Smooth muscle cell (in vitro differentiated cells): ENCODE measurements at regions not wholly inside any gene's neighbourhood (a gene's known extent, or its start where the extent isn't known, plus 50 kb on each side); places are given as distances from the start of the nearest gene placed in this dataset.

Experiments
- DNase-seq: peaks from one replicate; lab custom pipeline; 2025; ENCODE audit not compliant: unreplicated experiment; lab: John Stamatoyannopoulos, UW
- H2AFZ ChIP-seq: fragments of 200-600 bp; sonication (generic); 2 replicates; pipeline ENCODE4 v1.6.0; 2016; ENCODE audit warnings: antibody characterized with exemption, low read depth, mild to moderate bottlenecking
- H3F3A ChIP-seq: fragments of 200-600 bp; sonication (generic); 2 replicates; pipeline ENCODE4 v1.6.0; 2017; ENCODE audit warnings: antibody characterized with exemption, low read depth
- H3K27ac ChIP-seq: fragments of 200-600 bp; sonication (generic); 2 replicates; pipeline ENCODE4 v1.5.1; 2016; ENCODE audit warnings: low read depth, mild to moderate bottlenecking
- H3K27me3 ChIP-seq: fragments of 200-600 bp; sonication (generic); 2 replicates; pipeline ENCODE4 v1.6.1; 2016; ENCODE audit warnings: low read depth, mild to moderate bottlenecking
- H3K36me3 ChIP-seq: fragments of 200-600 bp; sonication (generic); 2 replicates; pipeline ENCODE4 v1.5.1; 2016; ENCODE audit warnings: low read depth
- H3K4me1 ChIP-seq: fragments of 200-600 bp; sonication (generic); 2 replicates; pipeline ENCODE4 v1.5.1; 2016; ENCODE audit warnings: low read depth
- H3K4me2 ChIP-seq: fragments of 200-600 bp; sonication (generic); 2 replicates; pipeline ENCODE4 v1.6.0; 2016; ENCODE audit warnings: mild to moderate bottlenecking
- H3K4me3 ChIP-seq: fragments of 200-600 bp; sonication (generic); 2 replicates; pipeline ENCODE4 v1.5.1; 2016; ENCODE audit warnings: mild to moderate bottlenecking
- H3K79me2 ChIP-seq: fragments of 200-600 bp; sonication (generic); 2 replicates; pipeline ENCODE4 v1.6.0; 2016; ENCODE audit warnings: low read depth, mild to moderate bottlenecking
- H3K9ac ChIP-seq: fragments of 200-600 bp; sonication (generic); 2 replicates; pipeline ENCODE4 v1.6.0; 2016; ENCODE audit warnings: low read depth
- H3K9me3 ChIP-seq: fragments of 200-600 bp; sonication (generic); replicated peaks from 2 replicates; pipeline ENCODE4 v1.5.1; 2016; ENCODE audit warnings: low read depth
- H4K20me1 ChIP-seq: fragments of 200-600 bp; sonication (generic); 2 replicates; pipeline ENCODE4 v1.6.0; 2016; ENCODE audit warnings: low read depth
- WGBS: methylation state at CpG from one replicate; pipeline ENCODE4 v1.1.7; 2016; ENCODE audit warnings: low lambda C conversion rate; 5-methylcytosine and 5-hydroxymethylcytosine counted together
- TF ChIP-seq, protein P1 (sequence below): fragments of 200-600 bp; sonication (generic); IDR thresholded peaks from 2 replicates; pipeline ENCODE4 v1.5.1; 2017; ENCODE audit warnings: borderline replicate concordance, mild to moderate bottlenecking, antibody characterized with exemption; ENCODE audit not compliant: insufficient read depth, poor library complexity, severe bottlenecking

DNA sequence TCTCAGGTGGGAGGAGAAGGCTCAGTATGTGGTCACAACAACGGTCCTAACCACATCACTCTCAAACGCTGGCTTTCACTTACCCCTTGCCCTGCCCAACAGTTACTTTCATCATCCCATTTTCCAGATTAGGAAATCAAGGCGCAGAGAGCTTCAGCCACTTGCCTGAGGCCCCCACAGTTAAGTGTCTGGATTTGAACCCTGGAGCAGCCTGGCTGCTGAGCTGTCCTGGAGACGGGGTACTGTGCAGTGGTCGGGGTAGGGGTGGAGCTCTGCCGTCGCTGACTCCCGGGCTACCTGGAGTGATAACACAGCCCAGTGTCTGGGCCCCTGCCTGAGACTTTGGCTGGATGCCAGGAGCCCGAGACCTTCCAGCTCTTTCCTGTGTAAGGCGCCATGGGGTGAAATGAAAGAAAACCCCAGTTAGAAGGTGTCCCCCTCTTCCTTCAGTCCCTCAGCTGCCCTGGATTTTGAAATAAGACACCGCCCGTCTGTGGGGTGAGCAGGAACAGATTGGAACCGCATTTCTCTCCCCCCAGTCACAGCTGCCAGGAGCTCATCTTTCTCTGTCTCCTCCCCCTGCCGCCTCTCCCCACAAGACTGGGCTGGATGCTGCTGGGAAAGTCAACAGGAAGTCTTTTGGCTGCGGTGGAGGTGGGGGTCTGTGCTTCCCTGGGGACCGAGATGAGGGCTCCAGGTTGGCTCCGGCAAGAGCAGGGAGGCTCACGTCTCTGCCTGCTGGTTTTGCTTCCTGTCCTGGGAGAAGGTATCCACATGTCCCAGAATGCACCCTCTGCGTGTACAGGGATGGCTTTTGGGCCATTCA is 280.2 kb downstream of the SEC14L1 start:
- Histone ChIP-seq H3K27me3 (no peaks in the 10 kb centered on the region), H3K4me3 (no peak overlapping the region), H4K20me1 (peaks cover 100% of the 10 kb centered on the region), H3K4me2 (peak overlapping the region; percentile 61), H3F3A (peaks cover 8% of the 10 kb centered on the region), H2AFZ (no peak overlapping the region), H3K9ac (no peak overlapping the region), H3K79me2 (peaks cover 84% of the 10 kb centered on the region), H3K36me3 (no peaks in the 10 kb centered on the region), H3K27ac (peak overlapping the region; percentile 77), H3K4me1 (peaks cover 43% of the 10 kb centered on the region), H3K9me3 (no peaks in the 10 kb centered on the region)
- TF ChIP-seq, protein P1, sequence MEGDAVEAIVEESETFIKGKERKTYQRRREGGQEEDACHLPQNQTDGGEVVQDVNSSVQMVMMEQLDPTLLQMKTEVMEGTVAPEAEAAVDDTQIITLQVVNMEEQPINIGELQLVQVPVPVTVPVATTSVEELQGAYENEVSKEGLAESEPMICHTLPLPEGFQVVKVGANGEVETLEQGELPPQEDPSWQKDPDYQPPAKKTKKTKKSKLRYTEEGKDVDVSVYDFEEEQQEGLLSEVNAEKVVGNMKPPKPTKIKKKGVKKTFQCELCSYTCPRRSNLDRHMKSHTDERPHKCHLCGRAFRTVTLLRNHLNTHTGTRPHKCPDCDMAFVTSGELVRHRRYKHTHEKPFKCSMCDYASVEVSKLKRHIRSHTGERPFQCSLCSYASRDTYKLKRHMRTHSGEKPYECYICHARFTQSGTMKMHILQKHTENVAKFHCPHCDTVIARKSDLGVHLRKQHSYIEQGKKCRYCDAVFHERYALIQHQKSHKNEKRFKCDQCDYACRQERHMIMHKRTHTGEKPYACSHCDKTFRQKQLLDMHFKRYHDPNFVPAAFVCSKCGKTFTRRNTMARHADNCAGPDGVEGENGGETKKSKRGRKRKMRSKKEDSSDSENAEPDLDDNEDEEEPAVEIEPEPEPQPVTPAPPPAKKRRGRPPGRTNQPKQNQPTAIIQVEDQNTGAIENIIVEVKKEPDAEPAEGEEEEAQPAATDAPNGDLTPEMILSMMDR = no peak
- WGBS = 34% methylated on average over 19 of the region's 19 CpGs
- DNase-seq = no peak

DNA sequence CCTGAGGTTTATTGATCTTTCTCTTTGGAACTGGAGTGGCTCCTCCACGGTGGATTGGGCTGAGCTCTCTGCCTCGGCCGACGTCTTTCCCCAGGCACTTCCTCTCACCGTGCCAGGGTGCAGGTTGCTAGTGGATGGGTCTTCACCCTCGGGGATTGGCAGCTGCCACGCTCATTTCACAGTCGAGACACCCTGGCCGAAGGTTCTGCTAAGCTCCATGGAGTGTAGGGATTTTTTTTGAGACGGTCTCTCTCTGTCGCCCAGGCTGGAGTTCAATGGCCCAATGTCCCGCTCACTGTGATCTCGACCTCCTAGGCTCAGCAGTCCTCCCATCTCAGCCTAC is 280.8 kb downstream of the SEC14L1 start:
- Histone ChIP-seq H3K4me3 (no peak overlapping the region), H3K4me1 (peaks cover 45% of the 10 kb centered on the region), H4K20me1 (peaks cover 100% of the 10 kb centered on the region), H3K9me3 (no peaks in the 10 kb centered on the region), H3K27ac (peak overlapping the region; percentile 77), H3K4me2 (peak overlapping the region; percentile 61), H3K27me3 (no peaks in the 10 kb centered on the region), H3F3A (peaks cover 11% of the 10 kb centered on the region), H3K79me2 (peaks cover 80% of the 10 kb centered on the region), H3K36me3 (no peaks in the 10 kb centered on the region), H3K9ac (no peak overlapping the region), H2AFZ (no peak overlapping the region)
- 86% methylated on average over 13 of the region's 13 CpGs for WGBS
- TF ChIP-seq, protein P1 = no peak
- DNase-seq = no peak

DNA sequence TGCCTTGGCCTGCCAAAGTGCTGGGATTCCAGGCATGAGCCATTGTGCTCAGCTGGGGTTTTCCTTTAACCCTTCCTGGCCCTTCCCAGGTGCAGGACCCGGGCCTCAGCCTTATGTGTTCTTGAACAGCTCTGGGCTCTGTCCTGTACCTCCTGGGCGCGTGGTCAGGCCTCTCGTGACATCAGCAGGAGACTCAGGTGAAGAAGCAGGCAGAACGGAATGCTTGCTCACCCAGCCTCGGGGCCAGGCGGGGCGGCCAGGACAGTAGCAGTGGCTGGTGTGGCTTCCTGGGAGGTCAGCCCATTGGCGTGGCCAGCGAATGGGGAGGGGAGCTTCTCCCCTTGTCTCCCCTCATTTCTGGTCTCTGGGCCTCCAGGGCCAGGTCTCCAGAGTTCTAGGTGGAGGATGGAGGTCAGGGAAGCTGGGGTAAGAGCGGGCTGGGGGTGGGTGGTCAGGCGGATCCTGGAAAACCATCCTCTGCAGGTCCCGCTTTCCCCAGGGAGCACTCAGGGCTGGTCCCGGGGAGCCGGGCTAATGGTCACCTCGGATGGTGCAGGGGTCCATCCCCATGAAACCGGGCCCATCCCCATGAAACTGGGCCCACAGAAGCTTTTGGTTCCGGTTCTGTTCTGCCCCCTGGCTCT is 281.5 kb downstream of the SEC14L1 start:
- TF ChIP-seq, protein P1 = no peak
- no peak overlapping the region for H3K4me2 ChIP-seq
- no peak overlapping the region for H3K9ac ChIP-seq

More for the DNA sequence above, 281.5 kb downstream of the SEC14L1 start:
- Histone ChIP-seq H2AFZ (no peak overlapping the region), H4K20me1 (peaks cover 100% of the 10 kb centered on the region), H3K9me3 (no peaks in the 10 kb centered on the region), H3K79me2 (peaks cover 80% of the 10 kb centered on the region), H3K36me3 (no peaks in the 10 kb centered on the region), H3K27me3 (no peaks in the 10 kb centered on the region), H3K4me3 (no peak overlapping the region), H3F3A (peaks cover 12% of the 10 kb centered on the region), H3K4me1 (peaks cover 45% of the 10 kb centered on the region), H3K27ac (peak overlapping the region; percentile 77)
- DNase-seq = no peak
- WGBS = 95% methylated on average over 18 of the region's 18 CpGs
